ENCODE measurements at regions not wholly inside any gene's neighbourhood (a gene's known extent, or its start where the extent isn't known, plus 50 kb on each side); places are given as distances from the start of the nearest gene placed in this dataset.

GRCh38 chr2:10507106-10507505 is 59.0 kb upstream of the ODC1 start:
- Histone ChIP-seq H3K9me3 (ENCODE audit: control insufficient read depth, low read length) (no peaks in the 10 kb centered on the region), H3K4me3 (ENCODE audit: low read length in 2 of 2) (no peak overlapping the region), H3K4me1 (ENCODE audit: control insufficient read depth in 1 of 2, insufficient read depth in 2 of 2, low read length in 2 of 2) (no peaks in the 10 kb centered on the region), H3K27me3 (ENCODE audit: control insufficient read depth in 1 of 2, insufficient read depth in 2 of 2, low read length in 1 of 2) (no peaks in the 10 kb centered on the region), H3K27ac (ENCODE audit: low read depth in 1 of 2, low read length in 2 of 2) (no peak overlapping the region), H3K36me3 (ENCODE audit: control insufficient read depth in 1 of 2, insufficient read depth in 2 of 2, low read length in 1 of 2) (no peaks in the 10 kb centered on the region)
- ATAC-seq (ENCODE audit: low FRiP score) = no peak
- peak in 1 of 2 donors; percentile 9 for DNase-seq
- intact Hi-C loops (cut with DNase I) = no loop called here
- WGBS, 2 donors = 84% methylated on average over 8 of the region's 8 CpGs

DNA sequence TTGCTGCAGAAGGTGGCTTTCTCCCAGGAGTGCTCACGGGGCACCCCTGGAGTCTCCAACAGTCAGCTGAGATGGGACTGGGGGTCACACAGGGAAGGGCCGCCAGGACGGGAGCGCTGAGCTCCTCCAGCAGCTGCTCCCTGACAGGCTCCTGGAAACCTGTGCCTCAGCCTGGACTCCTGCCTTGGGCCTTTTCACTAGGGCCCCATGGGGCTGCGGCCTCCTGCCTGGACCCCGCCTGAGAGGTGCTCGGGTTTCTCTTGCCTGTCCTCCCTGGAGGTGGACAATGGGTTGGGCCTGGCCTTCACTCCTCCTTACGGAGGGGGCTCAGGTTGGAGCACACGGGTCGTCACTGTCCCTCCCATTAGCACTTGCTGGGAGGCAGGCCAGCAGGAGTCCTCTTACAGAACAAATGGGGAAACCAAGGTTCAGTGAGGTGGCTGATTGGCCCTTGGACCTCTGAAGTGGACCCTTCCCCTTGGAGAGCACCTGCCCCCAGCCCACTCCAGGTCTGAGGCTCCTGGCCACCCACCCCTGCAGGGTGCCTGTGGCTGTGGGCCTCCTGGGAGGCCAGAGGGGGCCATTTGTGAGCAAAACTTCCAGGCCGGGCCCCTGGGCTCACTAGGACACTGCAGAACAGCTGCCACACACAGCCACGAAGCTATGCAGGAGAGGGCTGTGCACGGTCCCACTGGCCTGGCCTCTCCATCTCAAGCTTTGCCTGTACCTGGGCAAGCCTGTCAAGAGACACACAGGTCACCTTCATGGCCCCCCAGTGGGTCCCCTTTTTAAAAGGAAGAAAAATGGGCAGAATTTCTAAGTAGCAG is 57.1 kb upstream of the ODC1 start:
- 89 to 90% methylated on average over 13 of the region's 13 CpGs for WGBS, 2 donors
- Histone ChIP-seq H3K27me3 (ENCODE audit: control insufficient read depth in 1 of 2, insufficient read depth in 2 of 2, low read length in 1 of 2) (no peaks in the 10 kb centered on the region), H3K9me3 (ENCODE audit: control insufficient read depth, low read length) (no peaks in the 10 kb centered on the region), H3K4me1 (ENCODE audit: control insufficient read depth in 1 of 2, insufficient read depth in 2 of 2, low read length in 2 of 2) (no peaks in the 10 kb centered on the region), H3K4me3 (ENCODE audit: low read length in 2 of 2) (no peak overlapping the region), H3K36me3 (ENCODE audit: control insufficient read depth in 1 of 2, insufficient read depth in 2 of 2, low read length in 1 of 2) (no peaks in the 10 kb centered on the region), H3K27ac (ENCODE audit: low read depth in 1 of 2, low read length in 2 of 2) (no peak overlapping the region)
- intact Hi-C loops (cut with DNase I) = no loop called here
- ATAC-seq (ENCODE audit: low FRiP score) = no peak
- peak in 1 of 2 donors; percentile 25 for DNase-seq

- WGBS, 2 donors = 84% methylated on average over 16 of the region's 16 CpGs
- intact Hi-C loops (cut with DNase I) = no loop called here
- peak in 1 of 2 donors; percentile 30 for DNase-seq
These were observed 56.4 kb upstream of the ODC1 start for GRCh38 chr2:10504370-10504993.

DNA sequence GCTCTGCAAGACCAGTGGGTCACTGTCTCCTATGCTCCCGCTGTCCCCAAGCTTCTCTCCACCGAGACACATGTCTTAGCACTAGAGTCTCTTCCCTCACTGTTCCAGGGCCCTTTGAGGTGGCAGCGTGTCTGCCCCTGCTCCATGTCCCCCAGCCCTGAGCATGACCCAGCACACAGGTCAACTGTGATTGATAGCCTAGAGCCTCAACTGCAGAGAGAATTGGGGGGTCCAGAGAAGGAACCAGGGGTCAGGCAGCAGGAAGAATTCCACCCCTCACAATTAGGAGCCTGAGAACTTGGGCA is 54.6 kb upstream of the ODC1 start:
- Histone ChIP-seq H3K27ac (ENCODE audit: low read depth in 1 of 2, low read length in 2 of 2) (no peak overlapping the region), H3K36me3 (ENCODE audit: control insufficient read depth in 1 of 2, insufficient read depth in 2 of 2, low read length in 1 of 2) (no peaks in the 10 kb centered on the region), H3K4me3 (ENCODE audit: low read length in 2 of 2) (no peak overlapping the region), H3K9me3 (ENCODE audit: control insufficient read depth, low read length) (no peaks in the 10 kb centered on the region), H3K4me1 (ENCODE audit: control insufficient read depth in 1 of 2, insufficient read depth in 2 of 2, low read length in 2 of 2) (no peaks in the 10 kb centered on the region), H3K27me3 (ENCODE audit: control insufficient read depth in 1 of 2, insufficient read depth in 2 of 2, low read length in 1 of 2) (no peaks in the 10 kb centered on the region)
- WGBS, 2 donors = 78 to 82% methylated on average over 3 of the region's 3 CpGs
- ATAC-seq (ENCODE audit: low FRiP score) (no peak), DNase-seq (no peak)
- intact Hi-C loops (cut with DNase I) = no loop called here

More at GRCh38 chr2:10504370-10504993, 56.4 kb upstream of the ODC1 start:
- H3K27me3 ChIP-seq (ENCODE audit: control insufficient read depth in 1 of 2, insufficient read depth in 2 of 2, low read length in 1 of 2) = no peaks in the 10 kb centered on the region
- no peak overlapping the region for H3K4me3 ChIP-seq (ENCODE audit: low read length in 2 of 2)
- no peaks in the 10 kb centered on the region for H3K4me1 ChIP-seq (ENCODE audit: control insufficient read depth in 1 of 2, insufficient read depth in 2 of 2, low read length in 2 of 2)
- H3K9me3 ChIP-seq (ENCODE audit: control insufficient read depth, low read length) = no peaks in the 10 kb centered on the region
- no peaks in the 10 kb centered on the region for H3K36me3 ChIP-seq (ENCODE audit: control insufficient read depth in 1 of 2, insufficient read depth in 2 of 2, low read length in 1 of 2)
- ATAC-seq (ENCODE audit: low FRiP score) = no peak
- H3K27ac ChIP-seq (ENCODE audit: low read depth in 1 of 2, low read length in 2 of 2) = no peak overlapping the region

GRCh38 chr2:10501980-10502802 is 54.1 kb upstream of the ODC1 start:
- Histone ChIP-seq H3K4me1 (ENCODE audit: control insufficient read depth in 1 of 2, insufficient read depth in 2 of 2, low read length in 2 of 2) (no peaks in the 10 kb centered on the region), H3K36me3 (ENCODE audit: control insufficient read depth in 1 of 2, insufficient read depth in 2 of 2, low read length in 1 of 2) (no peaks in the 10 kb centered on the region), H3K4me3 (ENCODE audit: low read length in 2 of 2) (no peak overlapping the region), H3K27me3 (ENCODE audit: control insufficient read depth in 1 of 2, insufficient read depth in 2 of 2, low read length in 1 of 2) (no peaks in the 10 kb centered on the region), H3K27ac (ENCODE audit: low read depth in 1 of 2, low read length in 2 of 2) (no peak overlapping the region), H3K9me3 (ENCODE audit: control insufficient read depth, low read length) (no peaks in the 10 kb centered on the region)
- DNase-seq = peak in 1 of 2 donors; percentile 26
- WGBS, 2 donors = 86 to 90% methylated on average over 20 of the region's 20 CpGs
- intact Hi-C loops (cut with DNase I) = no loop called here
- no peak for ATAC-seq (ENCODE audit: low FRiP score)

GRCh38 chr2:10501451-10501961 is 53.4 kb upstream of the ODC1 start:
- H3K27me3 ChIP-seq (ENCODE audit: control insufficient read depth in 1 of 2, insufficient read depth in 2 of 2, low read length in 1 of 2) = no peaks in the 10 kb centered on the region
- no peaks in the 10 kb centered on the region for H3K36me3 ChIP-seq (ENCODE audit: control insufficient read depth in 1 of 2, insufficient read depth in 2 of 2, low read length in 1 of 2)
- no peak overlapping the region for H3K27ac ChIP-seq (ENCODE audit: low read depth in 1 of 2, low read length in 2 of 2)
- ATAC-seq (ENCODE audit: low FRiP score) (no peak), DNase-seq (peak in 1 of 2 donors; percentile 21)
- 85 to 86% methylated on average over 9 of the region's 9 CpGs for WGBS, 2 donors
- no peaks in the 10 kb centered on the region for H3K9me3 ChIP-seq (ENCODE audit: control insufficient read depth, low read length)
- intact Hi-C loops (cut with DNase I) = no loop called here
- H3K4me3 ChIP-seq (ENCODE audit: low read length in 2 of 2) = no peak overlapping the region
- H3K4me1 ChIP-seq (ENCODE audit: control insufficient read depth in 1 of 2, insufficient read depth in 2 of 2, low read length in 2 of 2) = no peaks in the 10 kb centered on the region

GRCh38 chr2:10500601-10501361 is 52.7 kb upstream of the ODC1 start:
- ATAC-seq (ENCODE audit: low FRiP score) (no peak), DNase-seq (peak in 1 of 2 donors; percentile 25)
- 74 to 80% methylated on average over 22 of the region's 22 CpGs for WGBS, 2 donors
- H3K9me3 ChIP-seq (ENCODE audit: control insufficient read depth, low read length) = no peaks in the 10 kb centered on the region
- no peaks in the 10 kb centered on the region for H3K4me1 ChIP-seq (ENCODE audit: control insufficient read depth in 1 of 2, insufficient read depth in 2 of 2, low read length in 2 of 2)
- no peak overlapping the region for H3K4me3 ChIP-seq (ENCODE audit: low read length in 2 of 2)
- H3K27me3 ChIP-seq (ENCODE audit: control insufficient read depth in 1 of 2, insufficient read depth in 2 of 2, low read length in 1 of 2) = no peaks in the 10 kb centered on the region
- intact Hi-C loops (cut with DNase I) = no loop called here
- no peak overlapping the region for H3K27ac ChIP-seq (ENCODE audit: low read depth in 1 of 2, low read length in 2 of 2)
- no peaks in the 10 kb centered on the region for H3K36me3 ChIP-seq (ENCODE audit: control insufficient read depth in 1 of 2, insufficient read depth in 2 of 2, low read length in 1 of 2)

DNA sequence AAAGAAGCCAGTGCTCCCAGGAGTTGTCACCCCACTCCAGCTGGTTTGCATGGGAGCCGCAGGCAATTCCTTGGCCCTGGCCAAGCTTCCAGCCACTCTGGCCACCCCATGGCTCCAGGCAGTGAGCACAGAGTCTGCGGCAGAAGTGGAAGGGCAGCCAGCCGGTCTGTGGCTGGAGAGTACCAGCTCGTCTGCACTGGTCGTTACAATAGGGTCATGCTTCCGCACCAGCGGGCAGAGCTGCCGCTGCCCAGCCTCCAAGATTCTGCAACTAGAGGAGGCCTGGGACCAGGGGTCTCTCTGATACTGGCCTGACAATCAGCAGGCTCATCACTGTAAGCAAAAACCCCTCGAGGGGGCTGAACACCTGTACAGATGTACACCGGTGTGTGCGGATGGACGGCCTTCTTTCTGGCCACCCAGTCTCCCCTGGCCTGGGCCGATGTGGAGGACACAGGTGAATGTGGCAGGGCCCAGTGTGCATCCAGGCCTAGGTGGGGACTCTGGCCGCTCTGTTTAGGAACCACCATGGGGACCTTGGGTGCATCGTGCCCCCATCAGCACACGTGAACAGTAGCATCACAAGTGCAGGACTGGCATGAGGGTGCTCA is 51.9 kb upstream of the ODC1 start:
- no peaks in the 10 kb centered on the region for H3K9me3 ChIP-seq (ENCODE audit: control insufficient read depth, low read length)
- ATAC-seq (ENCODE audit: low FRiP score) (no peak), DNase-seq (no peak)
- H3K27me3 ChIP-seq (ENCODE audit: control insufficient read depth in 1 of 2, insufficient read depth in 2 of 2, low read length in 1 of 2) = no peaks in the 10 kb centered on the region
- no peak overlapping the region for H3K4me3 ChIP-seq (ENCODE audit: low read length in 2 of 2)
- WGBS, 2 donors = 88 to 89% methylated on average over 16 of the region's 16 CpGs
- H3K36me3 ChIP-seq (ENCODE audit: control insufficient read depth in 1 of 2, insufficient read depth in 2 of 2, low read length in 1 of 2) = no peaks in the 10 kb centered on the region
- H3K4me1 ChIP-seq (ENCODE audit: control insufficient read depth in 1 of 2, insufficient read depth in 2 of 2, low read length in 2 of 2) = no peaks in the 10 kb centered on the region
- intact Hi-C loops (cut with DNase I) = no loop called here
- no peak overlapping the region for H3K27ac ChIP-seq (ENCODE audit: low read depth in 1 of 2, low read length in 2 of 2)

Data from aorta (tissue), 5 donors.